HG02623 (cell line): ENCODE measurements at regions not wholly inside any gene's neighbourhood (a gene's known extent, or its start where the extent isn't known, plus 50 kb on each side); places are given as distances from the start of the nearest gene placed in this dataset.
"Not testable (repeated sequence)": the region's sequence is repeated elsewhere in the genome, so short reads cannot be mapped to it uniquely, and the experiment has no call there.

Experiments
- ATAC-seq: cut with Tn5 transposase; IDR thresholded peaks from one replicate; pipeline ENCODE4 v1.9.1; 2021; ENCODE audit warnings: moderate library complexity; ENCODE audit not compliant: unreplicated experiment

DNA sequence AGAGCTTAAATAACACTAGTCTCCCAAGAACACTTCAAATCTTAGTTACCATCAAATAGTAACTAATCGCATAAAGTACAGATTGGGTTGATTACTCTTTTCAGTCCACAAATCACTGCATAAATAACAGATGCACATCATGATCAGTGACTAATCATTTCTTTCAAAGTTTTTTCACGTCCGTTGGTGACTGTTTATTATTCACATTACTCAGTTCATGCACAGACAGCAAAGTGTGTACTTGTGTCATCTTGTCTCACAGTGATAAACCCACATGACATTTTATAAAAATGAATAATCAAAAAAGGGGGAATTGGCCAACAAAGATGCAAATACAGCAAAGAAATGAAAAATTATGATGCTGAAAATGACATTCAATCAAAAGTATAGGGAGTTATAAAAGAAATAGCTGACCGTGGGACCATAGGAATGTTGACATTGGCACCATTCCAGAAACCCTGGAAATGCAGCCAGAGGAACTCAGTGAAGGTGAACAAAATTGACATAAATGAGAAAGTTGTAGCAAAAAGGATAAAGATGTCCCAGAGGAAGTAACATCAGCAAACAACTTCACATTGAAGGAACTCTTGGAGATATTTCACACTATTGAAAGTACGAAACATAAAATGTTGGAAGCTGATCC, 161.5 kb downstream of the SOX3 start:
- ATAC-seq, result no peak

DNA sequence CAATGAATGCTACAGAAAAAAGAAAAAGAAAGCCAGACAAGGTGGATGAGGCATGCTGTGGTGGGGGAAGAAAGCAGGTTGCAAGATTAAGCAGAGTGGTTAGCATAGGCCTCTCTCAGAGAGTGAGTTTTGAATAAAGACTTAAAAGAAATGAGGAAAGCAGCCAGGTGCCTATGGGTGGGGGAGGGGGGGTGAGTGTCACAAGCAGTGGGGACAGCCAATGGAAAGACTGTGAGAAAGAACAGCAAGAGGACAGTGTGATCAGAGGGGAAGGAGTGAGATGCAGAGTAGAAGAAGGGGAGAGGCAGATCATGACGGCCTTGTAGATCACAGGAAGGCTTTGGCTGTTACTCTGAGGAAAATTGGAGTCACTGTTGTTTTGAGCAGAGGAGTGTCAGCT, 162.5 kb downstream of the SOX3 start:
- no peak for ATAC-seq

DNA sequence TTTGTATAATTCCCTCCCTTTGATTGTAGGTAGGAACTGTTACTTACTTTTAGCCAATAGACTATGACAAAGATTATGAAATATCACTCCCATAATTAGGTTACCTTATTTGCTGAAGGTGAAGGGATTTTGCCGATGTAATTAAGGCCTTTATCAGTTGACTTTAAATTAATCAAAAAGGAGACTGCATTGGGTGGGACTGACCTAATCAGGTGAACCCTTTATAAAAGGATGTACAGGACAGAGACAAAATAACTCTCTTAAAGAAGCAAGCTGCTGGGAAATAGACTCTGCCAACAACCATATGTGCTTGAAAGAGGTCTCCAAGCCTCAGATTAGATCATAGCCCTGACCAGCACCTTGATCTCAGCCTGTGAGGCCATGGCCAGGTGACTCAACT, 167.6 kb downstream of the SOX3 start:
- no peak for ATAC-seq

DNA sequence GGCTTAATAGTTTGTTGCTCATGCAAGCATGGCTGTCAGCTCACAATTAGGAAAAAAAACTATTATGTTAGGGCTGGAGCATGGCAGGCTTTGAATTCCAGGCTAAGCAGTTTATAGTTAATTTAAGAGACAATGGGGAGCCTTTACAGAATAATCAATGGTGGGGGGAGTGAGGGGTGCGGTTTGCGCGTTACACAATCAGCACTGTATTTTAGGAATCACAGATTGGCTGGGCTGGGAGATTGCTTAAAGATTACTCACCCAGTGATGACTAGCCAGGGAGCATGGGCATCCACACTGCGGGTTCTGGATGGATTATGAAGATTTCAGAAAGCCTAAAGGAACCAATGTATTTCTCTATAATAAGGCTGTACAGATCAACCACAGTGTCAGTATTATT, 186.6 kb downstream of the SOX3 start:
- ATAC-seq, result no peak

DNA sequence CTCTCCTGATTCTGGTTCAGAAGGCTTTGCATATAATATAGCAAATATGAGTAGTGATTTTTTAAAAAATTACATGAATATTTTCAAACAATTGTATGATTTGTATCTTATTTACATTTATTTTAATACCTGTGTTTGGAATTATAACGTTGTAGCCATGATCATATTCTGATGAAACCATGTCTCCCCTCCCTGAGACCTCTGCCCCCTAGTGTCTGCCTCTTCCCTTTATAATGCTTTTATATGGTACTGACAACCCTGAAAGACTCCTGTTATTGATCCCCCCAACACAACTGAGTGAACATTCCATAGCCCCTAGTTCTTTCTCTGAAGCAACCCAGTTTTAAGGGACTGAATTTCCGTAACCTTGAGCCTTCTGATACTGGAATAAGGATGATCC, 187.4 kb downstream of the SOX3 start:
- ATAC-seq, result no peak

DNA sequence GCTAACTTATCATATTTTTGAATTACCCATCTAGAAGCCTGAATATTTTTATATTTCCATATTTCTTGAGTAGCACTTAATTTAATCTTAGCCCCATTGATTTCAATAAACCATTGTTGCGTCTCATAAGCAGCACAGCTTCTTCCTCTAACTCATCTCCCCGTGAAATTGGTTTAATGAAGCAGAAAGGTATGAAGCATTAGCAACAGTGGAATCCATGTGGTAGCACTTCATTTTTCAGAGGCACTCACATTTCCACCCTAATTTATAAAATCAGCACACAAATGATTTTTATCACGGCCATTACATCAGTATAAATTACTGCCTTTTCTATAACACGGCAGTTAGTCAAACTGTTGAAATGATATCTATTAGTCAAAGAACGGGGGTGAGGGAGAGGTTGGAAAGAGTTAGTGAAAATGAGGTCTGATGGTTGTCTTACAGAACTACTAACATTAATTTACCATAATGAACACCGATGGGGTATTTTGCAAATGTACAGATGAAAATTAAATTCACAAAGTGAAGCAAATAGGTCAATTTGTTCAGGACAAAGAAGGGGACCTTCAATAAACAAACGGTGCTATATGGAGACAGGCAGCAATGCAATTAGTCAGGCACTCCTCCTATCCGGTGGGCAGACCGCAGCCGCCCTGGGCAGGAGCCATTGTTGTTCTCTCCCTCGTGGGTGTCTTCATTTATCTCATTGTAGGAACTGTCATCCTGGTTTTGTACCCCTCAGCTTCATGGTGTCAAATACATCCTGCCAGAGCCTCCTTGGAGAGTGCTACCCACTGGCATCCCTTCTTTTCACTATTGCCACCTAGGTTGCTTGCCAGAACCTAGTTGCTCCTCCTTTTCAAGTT, 205.7 kb downstream of the SOX3 start:
- ATAC-seq, result no peak

DNA sequence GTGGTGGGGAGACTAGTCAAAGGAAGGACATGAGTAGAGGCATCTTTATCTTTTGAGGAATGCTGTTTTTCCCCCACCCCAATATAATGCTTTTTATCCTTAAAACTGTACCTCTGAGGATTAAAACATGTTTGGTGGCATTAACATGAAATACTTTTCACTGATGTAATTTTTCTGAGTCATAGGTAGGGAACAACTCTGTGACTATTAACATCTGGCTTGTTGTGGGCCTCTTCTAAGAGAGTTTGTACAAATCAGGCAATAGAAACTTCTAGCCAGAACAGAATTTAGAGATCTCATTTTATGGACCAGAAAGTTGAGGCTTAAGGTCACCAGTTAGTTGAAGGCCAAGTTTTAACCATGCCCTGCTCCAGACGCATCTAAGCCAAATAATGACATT, 207.6 kb downstream of the SOX3 start:
- no peak for ATAC-seq

DNA sequence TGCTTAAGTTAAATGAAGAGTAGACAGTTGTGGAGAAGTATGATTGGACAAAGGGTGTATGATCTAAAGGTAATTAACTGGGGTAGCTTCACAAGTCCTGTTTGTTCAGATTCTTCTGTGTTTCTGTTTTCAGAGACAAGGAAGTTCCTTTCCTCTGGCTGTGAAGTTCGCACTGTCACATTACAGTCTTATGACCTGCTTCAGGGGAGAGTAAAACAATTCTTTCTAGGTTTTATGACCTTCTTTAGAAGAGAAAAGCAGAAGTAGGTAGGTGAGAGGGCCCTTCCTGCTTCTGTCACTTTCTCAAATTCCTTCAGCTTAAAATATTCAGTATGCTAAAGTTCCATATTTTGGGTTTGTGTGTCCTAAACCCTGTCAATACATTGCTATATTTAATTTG, 211.9 kb downstream of the SOX3 start:
- ATAC-seq, result no peak

DNA sequence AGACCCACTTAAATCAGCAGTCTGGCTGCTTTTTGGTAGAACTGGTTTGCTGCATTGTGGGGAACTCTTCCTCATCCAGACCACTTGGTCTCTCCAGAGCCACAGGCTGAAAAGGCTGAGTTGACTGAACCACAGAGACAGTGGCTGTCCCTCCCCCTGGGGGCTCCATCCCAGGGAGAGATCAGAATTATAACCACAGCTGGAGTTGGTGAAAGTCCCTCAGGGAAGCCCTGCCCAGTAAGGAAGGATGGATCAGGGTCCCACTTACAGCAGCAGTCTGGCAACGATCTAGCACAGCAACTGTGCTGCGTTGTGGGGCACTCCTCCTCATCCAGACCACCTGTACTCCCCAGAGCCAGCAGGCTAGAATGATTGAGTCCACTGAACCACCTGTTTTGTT, 212.7 kb downstream of the SOX3 start:
- ATAC-seq, result no peak

DNA sequence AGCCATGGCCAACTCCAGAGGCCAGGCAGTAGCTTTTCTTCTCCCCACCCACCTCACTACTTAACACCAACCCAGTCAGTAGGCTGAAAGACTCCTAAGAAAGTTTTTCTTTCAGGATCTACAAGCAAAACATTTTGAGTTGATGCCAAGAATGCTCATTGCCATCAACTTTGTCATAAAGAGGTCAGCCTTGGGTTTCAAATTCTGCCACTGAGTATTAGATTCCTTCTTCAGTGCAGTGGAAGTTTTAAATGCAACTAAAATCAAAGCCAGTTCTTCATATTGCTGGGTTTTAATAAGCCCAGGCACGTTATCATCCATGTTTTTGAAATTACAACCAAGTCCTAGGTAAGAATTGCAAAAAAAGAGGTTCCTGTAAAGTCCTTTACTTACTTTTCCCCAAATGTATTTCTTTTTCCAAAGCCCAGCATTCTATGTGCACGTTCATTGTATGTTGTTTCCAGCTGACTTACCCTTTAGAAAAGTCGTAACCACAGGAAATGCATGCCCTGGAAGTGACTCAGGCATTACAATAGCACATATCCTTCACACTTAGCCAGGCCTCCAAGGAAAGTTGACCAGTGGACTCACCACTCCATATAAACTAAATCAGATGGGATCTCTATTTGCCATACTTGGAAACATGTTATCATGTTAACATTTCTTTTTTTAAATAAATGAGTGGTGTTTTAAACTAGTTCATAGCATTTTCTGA, 229.9 kb downstream of the SOX3 start:
- ATAC-seq, result no peak

DNA sequence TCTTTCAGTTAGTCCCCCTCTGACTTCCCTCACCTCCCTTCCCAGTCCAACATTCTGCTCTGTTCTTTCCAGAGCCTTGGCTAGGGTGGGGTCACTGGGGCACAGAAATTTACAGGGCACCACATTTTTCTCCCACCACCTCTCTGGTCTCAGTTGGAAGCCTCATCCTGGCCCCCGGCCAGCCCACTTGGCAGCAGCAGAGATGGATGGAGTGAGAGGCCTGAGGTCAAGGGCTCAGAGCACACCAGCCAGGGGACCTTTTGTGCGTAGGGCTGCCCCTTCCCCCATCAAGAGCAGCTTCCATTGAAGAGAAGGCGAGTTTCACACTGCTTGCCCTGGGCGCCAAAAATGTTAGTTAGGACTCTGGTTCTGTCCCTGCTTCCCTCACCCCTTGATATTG, 230.9 kb downstream of the SOX3 start:
- ATAC-seq, result no peak

DNA sequence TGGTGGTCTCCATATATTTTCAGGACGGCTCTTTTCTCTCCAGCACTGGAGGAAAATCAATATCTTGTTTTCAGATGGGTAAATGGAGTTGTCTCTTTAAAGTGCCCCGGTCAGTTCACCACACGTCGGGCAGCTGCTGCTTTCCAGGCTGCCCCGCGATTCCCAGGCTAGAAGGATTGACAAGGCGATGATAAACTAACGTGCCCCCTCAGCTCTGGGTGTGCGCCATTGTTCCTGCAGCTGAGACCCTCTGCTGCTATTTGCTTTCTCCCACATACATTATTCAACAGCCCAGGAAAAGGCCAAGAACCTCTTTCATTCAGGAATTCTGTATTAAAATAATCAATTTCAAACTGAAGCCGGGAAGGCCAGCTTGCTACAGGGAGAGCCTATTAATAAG, 254.5 kb downstream of the SOX3 start:
- ATAC-seq, result no peak

DNA sequence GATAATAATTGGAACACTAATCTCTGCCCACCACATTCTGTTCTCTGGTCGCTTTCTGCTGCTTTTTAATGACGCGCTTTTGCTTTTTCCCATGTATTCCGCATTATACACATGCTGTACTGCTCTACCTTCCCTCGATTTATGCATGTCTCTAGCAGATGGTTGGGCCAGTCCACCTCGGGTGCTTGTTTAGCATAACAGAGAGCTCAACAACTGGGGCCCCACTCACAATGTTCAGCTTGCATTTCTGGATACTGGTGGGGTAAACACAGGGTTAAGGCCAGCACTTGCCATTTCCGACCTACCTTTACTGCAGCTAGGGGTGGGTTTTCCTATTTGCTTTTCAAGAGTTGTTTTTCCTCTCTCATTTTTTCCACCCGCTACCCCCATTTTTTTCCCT, 255.8 kb downstream of the SOX3 start:
- no peak for ATAC-seq

DNA sequence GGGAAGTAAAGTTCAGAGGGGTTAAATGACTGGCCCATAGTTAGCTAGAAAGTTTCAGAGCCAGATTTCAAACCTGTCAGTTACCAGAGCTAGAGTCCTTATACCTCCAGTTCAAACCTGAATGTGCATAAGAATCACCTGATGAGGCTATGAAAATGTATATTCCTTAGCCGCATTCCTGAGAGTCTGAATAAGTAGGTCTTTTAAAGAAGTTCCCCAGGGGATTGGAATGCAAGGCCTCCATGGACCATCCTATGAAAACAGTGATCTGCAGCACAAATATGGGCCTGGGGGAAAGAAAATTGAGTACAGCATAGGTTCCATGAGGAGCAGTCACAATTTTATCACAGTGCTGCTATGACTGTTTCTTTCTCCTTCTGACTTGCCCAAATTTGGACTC, 263.9 kb upstream of the CXorf66 start:
- no peak for ATAC-seq

DNA sequence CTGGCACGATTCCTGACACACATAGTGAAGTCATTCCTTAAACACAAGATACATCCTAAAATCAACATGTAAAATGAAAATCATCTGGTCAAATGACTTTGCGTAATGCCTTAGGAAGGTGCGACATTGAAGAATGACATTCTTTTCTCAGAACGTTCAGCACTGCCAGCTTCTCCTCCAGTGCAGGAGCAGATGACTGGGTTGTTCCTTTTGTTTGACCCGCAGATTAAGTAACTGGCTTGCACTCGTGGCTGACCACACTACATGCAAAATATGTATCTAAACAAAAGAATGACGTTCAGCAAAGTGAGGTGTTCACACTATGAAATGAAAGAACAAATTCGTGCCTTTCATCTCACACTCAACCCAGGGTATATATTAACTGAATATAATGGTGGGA, 260.7 kb upstream of the CXorf66 start:
- not testable (repeated sequence) for ATAC-seq

DNA sequence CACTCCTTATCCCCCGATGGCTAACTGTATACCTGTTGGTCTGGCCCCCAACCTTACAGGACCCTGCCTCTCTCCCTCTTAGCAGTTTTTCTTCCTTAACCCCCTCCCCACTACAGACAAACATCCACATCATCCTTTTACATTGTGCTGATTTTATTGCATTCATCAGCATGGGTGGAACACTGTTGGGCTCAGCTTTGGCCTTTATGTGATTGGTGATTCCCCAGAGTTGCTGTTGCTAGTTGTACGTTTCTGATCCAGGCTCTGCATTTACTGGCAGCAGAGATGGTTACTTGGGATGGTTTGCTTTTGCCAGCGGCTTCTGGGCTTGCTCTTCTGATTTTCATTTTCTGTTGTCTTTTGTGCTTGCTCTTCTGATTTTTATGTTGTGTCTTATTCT, 250.6 kb upstream of the CXorf66 start:
- ATAC-seq, result not testable (repeated sequence)

DNA sequence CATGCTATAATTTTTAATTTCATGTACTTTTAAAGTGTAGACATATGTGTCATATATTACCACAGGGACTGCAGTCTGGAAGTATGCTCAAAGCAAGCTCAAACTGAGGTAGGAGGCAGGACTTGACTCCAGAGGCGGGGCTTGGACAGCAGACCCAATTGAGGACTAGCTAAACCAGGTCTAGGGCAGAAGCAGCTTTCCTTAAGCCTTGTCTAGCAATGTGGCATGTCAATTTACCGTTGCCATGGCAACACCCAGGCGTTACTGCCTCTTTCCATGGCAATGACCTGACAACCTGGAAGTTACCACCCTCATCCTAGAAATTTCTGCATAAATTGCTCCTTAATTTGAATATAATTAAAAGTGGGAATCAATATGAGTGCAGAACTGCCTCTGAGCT, 249.2 kb upstream of the CXorf66 start:
- ATAC-seq, result not testable (repeated sequence)

DNA sequence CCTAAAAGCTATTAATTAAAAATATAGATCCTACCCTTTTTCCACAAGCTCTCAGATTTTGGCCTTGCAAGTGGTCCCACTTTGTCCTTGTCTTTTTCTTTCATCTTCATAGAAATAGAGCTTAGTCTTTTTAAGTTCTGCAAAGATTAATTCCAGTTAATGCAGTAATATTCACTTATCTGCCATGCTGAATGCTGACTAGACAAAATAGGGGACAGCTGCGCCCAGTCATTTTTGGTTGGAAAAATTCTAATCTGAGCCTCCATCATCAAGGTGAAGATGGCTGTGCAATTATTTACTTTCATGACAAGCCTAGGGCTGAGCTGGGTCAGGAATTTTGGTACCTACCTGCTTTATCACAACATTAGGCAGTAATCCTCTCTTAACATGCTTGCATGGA, 241.3 kb upstream of the CXorf66 start:
- no peak for ATAC-seq

DNA sequence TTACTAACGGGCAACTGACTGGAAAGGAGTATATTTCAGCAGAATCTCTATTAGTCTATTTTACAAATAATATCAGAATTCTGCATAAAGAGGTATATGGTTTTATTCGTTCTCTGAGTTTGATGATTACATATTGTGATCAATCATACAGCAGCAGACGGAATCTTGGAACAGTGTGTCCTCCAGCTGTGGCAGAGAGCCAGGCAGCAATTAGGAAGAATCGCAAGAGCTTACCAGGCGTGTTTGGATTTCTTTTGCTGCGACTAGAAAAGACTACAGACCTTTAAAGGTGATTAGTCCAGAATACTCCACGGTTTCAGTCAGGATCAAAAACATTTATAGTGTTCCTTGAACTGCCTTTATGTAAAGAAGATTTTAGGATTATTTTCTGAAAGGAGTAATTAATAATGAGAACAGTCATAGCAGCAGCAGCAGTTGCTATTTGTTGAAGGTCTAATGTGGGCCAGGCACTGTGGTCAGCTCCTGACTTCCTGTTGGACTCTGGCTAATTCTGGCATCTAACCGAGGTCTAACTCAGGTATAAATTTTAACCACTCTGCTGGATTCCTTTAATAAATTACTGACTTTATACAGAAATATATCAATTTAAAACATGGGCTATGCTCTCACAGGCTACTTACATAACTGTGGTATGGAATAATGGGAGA, 225.3 kb upstream of the CXorf66 start:
- ATAC-seq, result no peak

DNA sequence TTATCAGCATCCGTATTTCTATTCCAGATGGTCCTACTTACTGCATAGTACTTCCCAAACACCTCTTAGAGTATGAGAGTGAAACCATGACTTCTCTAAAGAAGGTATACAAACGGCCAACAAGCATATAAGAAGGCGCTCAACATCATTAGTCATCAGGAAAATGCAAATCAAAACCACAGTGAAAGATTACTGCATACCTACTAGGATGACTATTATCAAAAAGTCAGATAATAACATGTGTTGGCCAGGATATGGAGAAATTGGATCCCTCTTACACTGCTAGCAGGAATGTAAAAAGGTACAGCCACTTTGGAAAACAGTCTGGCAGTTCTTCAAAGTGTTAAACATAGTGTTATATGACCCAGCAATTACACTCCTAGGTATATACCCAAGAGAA, 215.3 kb upstream of the CXorf66 start:
- ATAC-seq, result no peak

DNA sequence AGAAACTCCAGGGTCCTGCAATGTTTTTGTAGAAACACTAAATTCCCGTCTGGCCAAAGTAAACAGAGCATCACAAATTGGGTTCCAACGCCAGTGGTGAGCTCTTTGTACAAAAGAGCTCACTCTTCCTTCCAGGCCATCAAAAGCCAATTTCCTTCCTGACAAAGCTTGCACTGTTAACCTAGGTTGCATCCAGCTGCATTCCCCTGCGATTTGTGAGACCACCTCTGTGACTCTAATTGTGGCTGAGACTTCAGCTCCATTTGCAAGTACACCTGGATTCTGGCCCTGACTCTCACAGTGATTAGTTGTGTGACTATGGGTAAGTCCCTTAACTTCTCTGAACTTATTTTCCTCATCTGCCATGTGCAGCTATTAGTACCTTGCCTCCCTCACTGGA, 212.5 kb upstream of the CXorf66 start:
- no peak for ATAC-seq
